ENCODE measurements at regions not wholly inside any gene's neighbourhood (a gene's known extent, or its start where the extent isn't known, plus 50 kb on each side); places are given as distances from the start of the nearest gene placed in this dataset.
A peak's percentile ranks its signal among the peaks of the same experiment; 100 is the strongest.

GRCh38 chr2:117058366-117058765 lies 756.1 kb upstream of the DDX18 start:
- DNase-seq (ENCODE audit: low read depth in 4 of 4, low spot score in 3 of 4): no peak

GRCh38 chr2:117064021-117064420 lies 750.5 kb upstream of the DDX18 start:
- no peak for DNase-seq (ENCODE audit: low read depth in 4 of 4, low spot score in 3 of 4)

GRCh38 chr2:117065912-117066311 lies 748.6 kb upstream of the DDX18 start:
- no peak for DNase-seq (ENCODE audit: low read depth in 4 of 4, low spot score in 3 of 4)

- DNase-seq (ENCODE audit: low read depth in 4 of 4, low spot score in 3 of 4): no peak
Measured at GRCh38 chr2:117067900-117068299, 746.6 kb upstream of the DDX18 start.

GRCh38 chr2:117068371-117068770 lies 746.1 kb upstream of the DDX18 start:
- no peak for DNase-seq (ENCODE audit: low read depth in 4 of 4, low spot score in 3 of 4)

- no peak for DNase-seq (ENCODE audit: low read depth in 4 of 4, low spot score in 3 of 4)
Measured at GRCh38 chr2:117071556-117072102, 742.9 kb upstream of the DDX18 start.

- DNase-seq (ENCODE audit: low read depth in 4 of 4, low spot score in 3 of 4): no peak
Measured at GRCh38 chr2:117074756-117075155, 739.7 kb upstream of the DDX18 start.

GRCh38 chr2:117085256-117085655 lies 729.2 kb upstream of the DDX18 start:
- DNase-seq (ENCODE audit: low read depth in 4 of 4, low spot score in 3 of 4): no peak

GRCh38 chr2:117085737-117086136 lies 728.8 kb upstream of the DDX18 start:
- DNase-seq (ENCODE audit: low read depth in 4 of 4, low spot score in 3 of 4): no peak

- no peak for DNase-seq (ENCODE audit: low read depth in 4 of 4, low spot score in 3 of 4)
Measured at GRCh38 chr2:117086174-117086942, 728.1 kb upstream of the DDX18 start.

- DNase-seq (ENCODE audit: low read depth in 4 of 4, low spot score in 3 of 4): no peak
Measured at GRCh38 chr2:117086943-117087250, 727.6 kb upstream of the DDX18 start.

- DNase-seq (ENCODE audit: low read depth in 4 of 4, low spot score in 3 of 4): no peak
Measured at GRCh38 chr2:117087535-117088291, 726.8 kb upstream of the DDX18 start.

- no peak for DNase-seq (ENCODE audit: low read depth in 4 of 4, low spot score in 3 of 4)
Measured at GRCh38 chr2:117091041-117091837, 723.3 kb upstream of the DDX18 start.

GRCh38 chr2:117101613-117102012 lies 712.9 kb upstream of the DDX18 start:
- DNase-seq (ENCODE audit: low read depth in 4 of 4, low spot score in 3 of 4): no peak

GRCh38 chr2:117108741-117109267 lies 705.7 kb upstream of the DDX18 start:
- DNase-seq (ENCODE audit: low read depth in 4 of 4, low spot score in 3 of 4): no peak

GRCh38 chr2:117118994-117119393 lies 695.5 kb upstream of the DDX18 start:
- no peak for DNase-seq (ENCODE audit: low read depth in 4 of 4, low spot score in 3 of 4)

GRCh38 chr2:117123362-117123761 lies 691.1 kb upstream of the DDX18 start:
- DNase-seq (ENCODE audit: low read depth in 4 of 4, low spot score in 3 of 4): no peak

GRCh38 chr2:117126656-117127055 lies 687.8 kb upstream of the DDX18 start:
- no peak for DNase-seq (ENCODE audit: low read depth in 4 of 4, low spot score in 3 of 4)

- peak in 1 of 4 donors; percentile 0 for DNase-seq (ENCODE audit: low read depth in 4 of 4, low spot score in 3 of 4)
Measured at GRCh38 chr2:117127680-117128079, 686.8 kb upstream of the DDX18 start.

GRCh38 chr2:117128461-117128860 lies 686.0 kb upstream of the DDX18 start:
- DNase-seq (ENCODE audit: low read depth in 4 of 4, low spot score in 3 of 4): no peak

GRCh38 chr2:117137371-117137770 lies 677.1 kb upstream of the DDX18 start:
- DNase-seq (ENCODE audit: low read depth in 4 of 4, low spot score in 3 of 4): no peak

All from right renal pelvis (tissue), 4 donors.